Stimulated activated CD4-positive, alpha-beta T cell treated with anti-CD3 and anti-CD28 coated beads, Interleukin-2, amount 100 ng/mL, for 24 hours (primary cell): ENCODE measurements at regions not wholly inside any gene's neighbourhood (a gene's known extent, or its start where the extent isn't known, plus 50 kb on each side); places are given as distances from the start of the nearest gene placed in this dataset.

Experiments
- DNase-seq, 2 donors: peaks; one replicate each; pipeline ENCODE4 v3.0.0-alpha.2; 2020

GRCh38 chr10:60663850-60664249, 114.4 kb upstream of the CDK1 start:
- DNase-seq, result no peak

- DNase-seq, result no peak
Measured at GRCh38 chr10:60662917-60663614, 115.2 kb upstream of the CDK1 start.

GRCh38 chr10:60661637-60662036, 116.6 kb upstream of the CDK1 start:
- DNase-seq, result no peak

GRCh38 chr10:60660625-60661024, 117.7 kb upstream of the CDK1 start:
- no peak for DNase-seq

GRCh38 chr10:60654813-60655464, 123.3 kb upstream of the CDK1 start:
- DNase-seq, result no peak

- no peak for DNase-seq
Measured at GRCh38 chr10:60652628-60653027, 125.7 kb upstream of the CDK1 start.

GRCh38 chr10:60650378-60650800, 127.9 kb upstream of the CDK1 start:
- no peak for DNase-seq

GRCh38 chr10:60649485-60650377, 128.5 kb upstream of the CDK1 start:
- no peak for DNase-seq

- no peak for DNase-seq
Measured at GRCh38 chr10:60648761-60649160, 129.5 kb upstream of the CDK1 start.

GRCh38 chr10:60646966-60647796, 131.1 kb upstream of the CDK1 start:
- peak; percentile 19 to 57 for DNase-seq

- DNase-seq, result no peak
Measured at GRCh38 chr10:60645980-60646379, 132.3 kb upstream of the CDK1 start.

GRCh38 chr10:60644436-60645130, 133.7 kb upstream of the CDK1 start:
- no peak for DNase-seq

- no peak for DNase-seq
Measured at GRCh38 chr10:60643874-60644273, 134.4 kb upstream of the CDK1 start.

GRCh38 chr10:60629332-60629731, 148.9 kb upstream of the CDK1 start:
- no peak for DNase-seq

- no peak for DNase-seq
Measured at GRCh38 chr10:60627778-60628748, 150.2 kb upstream of the CDK1 start.

- DNase-seq, result no peak
Measured at GRCh38 chr10:60626037-60626436, 152.2 kb upstream of the CDK1 start.

- no peak for DNase-seq
Measured at GRCh38 chr10:60623627-60624026, 154.7 kb upstream of the CDK1 start.

- no peak for DNase-seq
Measured at GRCh38 chr10:60621018-60621417, 157.3 kb upstream of the CDK1 start.

- no peak for DNase-seq
Measured at GRCh38 chr10:60618861-60619260, 159.4 kb upstream of the CDK1 start.

GRCh38 chr10:60615541-60615940, 162.7 kb upstream of the CDK1 start:
- DNase-seq, result no peak

- no peak for DNase-seq
Measured at GRCh38 chr10:60614363-60614762, 163.9 kb upstream of the CDK1 start.
